Posterior vena cava (tissue), 2 donors: ENCODE measurements at regions not wholly inside any gene's neighbourhood (a gene's known extent, or its start where the extent isn't known, plus 50 kb on each side); places are given as distances from the start of the nearest gene placed in this dataset.

Experiments
- DNase-seq: peaks from one replicate; pipeline ENCODE4 v3.0.0-alpha.2; 2020; ENCODE audit warnings: low spot score
- intact Hi-C, 2 donors: fragments of 100-400 bp; cut with DNase I; formaldehyde crosslinking; loops; one replicate each; pipeline versions ENCODE4 v1.14.1 to v1.14.2; 2022 to 2023
- donor health status: DM: yes; HTN: yes; CAD: no.
- donor health status: DM: yes; HTN: yes; CAD: no.

- intact Hi-C loops, result no loop called here
- no peak for DNase-seq
Measured at GRCh38 chr6:1257778-1258177, 54.1 kb upstream of the FOXQ1 start.

GRCh38 chr6:1256435-1257008 lies 55.4 kb upstream of the FOXQ1 start:
- DNase-seq, result no peak
- intact Hi-C loops, result no loop called here

- intact Hi-C loops, result no loop called here
Measured at GRCh38 chr6:1255636-1256365, 56.1 kb upstream of the FOXQ1 start.

GRCh38 chr6:1254326-1254725 lies 57.6 kb upstream of the FOXQ1 start:
- DNase-seq, result no peak
- intact Hi-C loops, result no loop called here

More at GRCh38 chr6:1255636-1256365, 56.1 kb upstream of the FOXQ1 start:
- DNase-seq, result no peak

GRCh38 chr6:1253816-1254215 lies 58.1 kb upstream of the FOXQ1 start:
- DNase-seq, result no peak
- intact Hi-C loops, result no loop called here

GRCh38 chr6:1251198-1252155 lies 60.4 kb upstream of the FOXQ1 start:
- intact Hi-C loops, result no loop called here
- no peak for DNase-seq

GRCh38 chr6:1250489-1251197 lies 61.3 kb upstream of the FOXQ1 start:
- DNase-seq, result no peak
- intact Hi-C loops, result no loop called here

GRCh38 chr6:1247894-1248293 lies 64.0 kb upstream of the FOXQ1 start:
- intact Hi-C loops, result no loop called here

GRCh38 chr6:1247056-1247455 lies 64.8 kb upstream of the FOXQ1 start:
- no peak for DNase-seq
- intact Hi-C loops, result no loop called here

More at GRCh38 chr6:1247894-1248293, 64.0 kb upstream of the FOXQ1 start:
- no peak for DNase-seq

- no peak for DNase-seq
- intact Hi-C loops, result no loop called here
Measured at GRCh38 chr6:1244941-1245340, 67.0 kb upstream of the FOXQ1 start.

GRCh38 chr6:1244278-1244677 lies 67.6 kb upstream of the FOXQ1 start:
- intact Hi-C loops, result no loop called here
- DNase-seq, result no peak

- no peak for DNase-seq
- intact Hi-C loops, result no loop called here
Measured at GRCh38 chr6:1242446-1242845, 69.5 kb upstream of the FOXQ1 start.

GRCh38 chr6:1242021-1242420 lies 69.9 kb upstream of the FOXQ1 start:
- intact Hi-C loops, result no loop called here
- no peak for DNase-seq

GRCh38 chr6:1240766-1241318 lies 71.1 kb upstream of the FOXQ1 start:
- intact Hi-C loops, result no loop called here
- no peak for DNase-seq

- DNase-seq, result no peak
- intact Hi-C loops, result no loop called here
Measured at GRCh38 chr6:1239805-1240204, 72.1 kb upstream of the FOXQ1 start.

- intact Hi-C loops, result no loop called here
- no peak for DNase-seq
Measured at GRCh38 chr6:1238040-1238439, 73.9 kb upstream of the FOXQ1 start.

- intact Hi-C loops, result no loop called here
- no peak for DNase-seq
Measured at GRCh38 chr6:1237636-1238035, 74.3 kb upstream of the FOXQ1 start.

- intact Hi-C loops, result no loop called here
- no peak for DNase-seq
Measured at GRCh38 chr6:1235825-1236224, 76.1 kb upstream of the FOXQ1 start.

GRCh38 chr6:1233924-1234323 lies 78.0 kb upstream of the FOXQ1 start:
- intact Hi-C loops, result no loop called here
- DNase-seq, result no peak
